Lung (tissue), 11 donors: ENCODE measurements at regions not wholly inside any gene's neighbourhood (a gene's known extent, or its start where the extent isn't known, plus 50 kb on each side); places are given as distances from the start of the nearest gene placed in this dataset.
A peak's percentile ranks its signal among the peaks of the same experiment; 100 is the strongest.

Experiments
- ATAC-seq: fragments of 200-7000 bp; cut with Tn5 transposase; one replicate; pipeline ENCODE4 v1.9.1; 2020; ENCODE audit warnings: moderate number of reproducible peaks; ENCODE audit not compliant: insufficient read depth, low FRiP score
- DNase-seq, 3 donors: peaks; one replicate each; pipeline ENCODE4 v3.0.0-alpha.2; 2013 to 2017
- H3K27ac ChIP-seq, 2 donors: one replicate each; pipeline ENCODE4 v1.5.1; 2013; ENCODE audit warnings: mild to moderate bottlenecking in 2 of 2, moderate library complexity in 2 of 2, control low read depth in 1 of 2, inconsistent platforms in 1 of 2, low read depth in 1 of 2, low read length in 1 of 2
- H3K27me3 ChIP-seq, 3 donors: one replicate each; pipeline ENCODE4 v1.5.1; 2013; ENCODE audit warnings: low read length in 2 of 3; ENCODE audit not compliant: control insufficient read depth in 3 of 3, insufficient read depth in 3 of 3
- H3K36me3 ChIP-seq, 4 donors: one replicate each; pipeline ENCODE4 v1.5.1; 2013; ENCODE audit warnings: low read length in 4 of 4, mild to moderate bottlenecking in 1 of 4, moderate library complexity in 1 of 4; ENCODE audit not compliant: control insufficient read depth in 4 of 4, insufficient read depth in 4 of 4
- H3K4me1 ChIP-seq, 5 donors: one replicate each; pipeline ENCODE4 v1.5.1; 2013; ENCODE audit warnings: low read length in 5 of 5, mild to moderate bottlenecking in 2 of 5, moderate library complexity in 1 of 5; ENCODE audit not compliant: control insufficient read depth in 5 of 5, insufficient read depth in 5 of 5
- H3K4me3 ChIP-seq: one replicate; pipeline ENCODE4 v1.5.1; 2013; ENCODE audit warnings: mild to moderate bottlenecking, control low read depth, moderate library complexity
- H3K9ac ChIP-seq, 2 donors: one replicate each; pipeline ENCODE4 v1.5.1; 2013; ENCODE audit warnings: low read length in 2 of 2, control low read depth in 1 of 2; ENCODE audit not compliant: insufficient read depth in 1 of 2
- H3K9me3 ChIP-seq, 4 donors: one replicate each; pipeline ENCODE4 v1.5.1; 2013; ENCODE audit warnings: low read length in 3 of 4, mild to moderate bottlenecking in 1 of 4, moderate library complexity in 1 of 4; ENCODE audit not compliant: control insufficient read depth in 4 of 4, insufficient read depth in 3 of 4
- CTCF ChIP-seq: IDR thresholded peaks from 2 replicates; pipeline ENCODE4 v1.5.1; 2012; ENCODE audit warnings: mild to moderate bottlenecking; ENCODE audit errors: control extremely low read depth, extremely low read depth
- WGBS, 2 donors: extraction: QIAGEN DNeasy Blood & Tissue Kit; methylation state at CpG; one replicate each; pipeline ENCODE4 v1.1.7; 2013; 5-methylcytosine and 5-hydroxymethylcytosine counted together
- donor health status: control.
- donor health status: control.
- donor health status: Bipolar disorder and iron deficiency.
- donor health status: healthy.
- donor health status: DM: yes; HTN: yes; CAD: no.

- 56 to 73% methylated on average over 6 of the region's 6 CpGs for WGBS, 2 donors
- Histone ChIP-seq H3K9me3 (peaks cover 0 to 1% (median 0%) of the 10 kb centered on the region in 4 donors), H3K27me3 (no peaks in the 10 kb centered on the region), H3K9ac (no peak overlapping the region), H3K4me1 (peaks cover 0 to 19% (median 0%) of the 10 kb centered on the region in 5 donors), H3K36me3 (no peaks in the 10 kb centered on the region), H3K4me3 (no peak overlapping the region), H3K27ac (no peak overlapping the region)
- DNase-seq, result peak; percentile 72 to 80 (median 78)
- TF ChIP-seq CTCF, result no peak
- peak; percentile 34 for ATAC-seq
These were observed 925.1 kb upstream of the CELF2 start for GRCh38 chr10:10092581-10092980.

- WGBS, 2 donors, result 71 to 84% methylated on average over 3 of the region's 3 CpGs
These were observed 924.7 kb upstream of the CELF2 start for GRCh38 chr10:10093021-10093420.

DNA sequence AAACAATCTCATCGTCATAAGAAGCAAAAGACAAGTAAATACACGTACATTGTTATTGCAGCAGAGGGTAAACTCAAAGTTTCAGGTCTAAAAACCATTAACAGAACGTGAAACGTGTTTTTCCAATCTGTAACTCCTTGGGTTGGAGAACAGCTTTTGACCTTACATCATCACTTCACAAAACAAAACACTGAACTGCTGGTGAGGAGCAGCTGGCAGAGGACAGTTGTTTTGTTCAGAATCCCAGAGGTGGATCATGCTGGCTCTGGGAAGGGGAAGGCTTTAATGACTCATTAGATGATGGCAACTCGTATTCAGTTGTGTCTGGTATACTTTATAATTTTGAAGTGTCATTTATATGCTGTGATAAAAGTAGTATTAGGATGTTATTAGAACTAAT lies 923.0 kb upstream of the CELF2 start:
- no peaks in the 10 kb centered on the region for H3K9me3 ChIP-seq
- ATAC-seq (no peak), DNase-seq (peak in 2 of 3 donors; percentile 57 to 86)
- no peaks in the 10 kb centered on the region for H3K27me3 ChIP-seq
- no peak overlapping the region for H3K27ac ChIP-seq
- H3K4me1 ChIP-seq, result peaks cover 0 to 19% (median 0%) of the 10 kb centered on the region in 5 donors
- no peak overlapping the region for H3K4me3 ChIP-seq
- WGBS, 2 donors, result 62 to 75% methylated on average over 5 of the region's 5 CpGs
- H3K9ac ChIP-seq, result no peak overlapping the region
- no peak for TF ChIP-seq CTCF
- no peaks in the 10 kb centered on the region for H3K36me3 ChIP-seq

More at GRCh38 chr10:10093021-10093420, 924.7 kb upstream of the CELF2 start:
- H3K36me3 ChIP-seq, result no peaks in the 10 kb centered on the region
- no peak overlapping the region for H3K27ac ChIP-seq
- H3K4me1 ChIP-seq, result peaks cover 0 to 19% (median 0%) of the 10 kb centered on the region in 5 donors
- no peak for DNase-seq
- no peak overlapping the region for H3K4me3 ChIP-seq
- ATAC-seq, result no peak
- no peak overlapping the region for H3K9ac ChIP-seq
- peaks cover 0 to 1% (median 0%) of the 10 kb centered on the region in 4 donors for H3K9me3 ChIP-seq
- H3K27me3 ChIP-seq, result no peaks in the 10 kb centered on the region
- no peak for TF ChIP-seq CTCF

- H3K36me3 ChIP-seq, result no peaks in the 10 kb centered on the region
- TF ChIP-seq CTCF, result no peak
- H3K9me3 ChIP-seq, result no peaks in the 10 kb centered on the region
- no peak for ATAC-seq
- H3K27ac ChIP-seq, result no peak overlapping the region
- H3K4me1 ChIP-seq, result peaks cover 0 to 19% (median 0%) of the 10 kb centered on the region in 5 donors
- DNase-seq, result peak in 2 of 3 donors; percentile 36 to 64
- no peak overlapping the region for H3K9ac ChIP-seq
- no peaks in the 10 kb centered on the region for H3K27me3 ChIP-seq
- no peak overlapping the region for H3K4me3 ChIP-seq
These were observed 921.4 kb upstream of the CELF2 start for GRCh38 chr10:10096296-10096695.
